ENCODE measurements at regions not wholly inside any gene's neighbourhood (a gene's known extent, or its start where the extent isn't known, plus 50 kb on each side); places are given as distances from the start of the nearest gene placed in this dataset.

DNA sequence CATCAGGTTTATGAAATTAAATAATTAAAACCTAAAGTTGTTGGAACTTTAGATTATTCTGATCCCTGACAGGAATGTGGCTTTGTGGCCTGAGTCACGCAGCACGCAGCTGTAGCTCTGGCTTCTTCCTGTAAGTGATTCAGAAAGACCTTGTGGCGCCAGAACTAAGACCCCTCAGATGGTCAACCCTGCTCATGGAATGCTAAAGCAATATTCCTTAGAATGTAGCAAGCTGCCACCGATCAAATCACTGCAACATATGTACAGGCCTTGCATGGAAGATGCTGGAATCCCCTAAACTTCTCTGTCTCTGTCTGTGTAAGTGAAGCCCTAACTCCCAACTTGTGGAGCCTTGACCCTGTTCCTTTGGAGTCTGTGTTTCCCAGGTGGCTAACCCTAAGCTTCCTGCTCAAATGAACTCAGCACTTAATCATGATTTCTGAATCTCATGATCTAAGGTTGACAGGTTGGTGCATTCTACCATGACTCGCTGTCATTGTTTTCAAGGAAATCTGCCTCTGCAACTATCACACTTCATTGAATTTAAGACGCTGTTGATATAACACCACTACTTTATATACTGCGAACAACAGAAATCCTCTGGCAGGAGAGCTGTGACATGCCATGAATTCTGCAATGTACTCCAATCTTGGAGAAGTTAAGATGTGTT is 111.2 kb upstream of the CST7 start:
- H2BK120ac ChIP-seq (ENCODE audit: low read depth, low read length) = no peak overlapping the region
- H2BK5ac ChIP-seq (ENCODE audit: low read length) = no peak overlapping the region
- no peak overlapping the region for H3K14ac ChIP-seq (ENCODE audit: low read length)
- no peak overlapping the region for H4K8ac ChIP-seq (ENCODE audit: low read depth, low read length)
- DNase-seq (ENCODE audit: low spot score) = no peak
- H2AK5ac ChIP-seq (ENCODE audit: low read depth, low read length) = no peak overlapping the region
- peaks cover 0 to 3% (median 0%) of the 10 kb centered on the region in 3 experiments for H3K27me3 ChIP-seq (ENCODE audit: control insufficient read depth in 3 of 3, insufficient read depth in 3 of 3, low read depth in 1 of 3, low read length in 3 of 3)
- H3K27ac ChIP-seq (replicated peaks; ENCODE audit: low read length) = no peak overlapping the region
- H3K18ac ChIP-seq (ENCODE audit: low read length) = no peak overlapping the region
- H3K4ac ChIP-seq (ENCODE audit: low read length) = no peak overlapping the region
- H3K9me3 ChIP-seq (replicated peaks in 1 of 2; ENCODE audit: control insufficient read depth in 2 of 2, insufficient read depth in 1 of 2, low read depth in 1 of 2, low read length in 2 of 2) = no peaks in the 10 kb centered on the region
- H3K4me3 ChIP-seq (ENCODE audit: low read length in 2 of 2) = no peak overlapping the region
- H3K23ac ChIP-seq (ENCODE audit: low read depth, low read length, poor library complexity) = no peak overlapping the region
- WGBS, 2 donors (ENCODE audit: extremely low coverage in 2 of 2, insufficient read length in 2 of 2, insufficient replicate concordance in 1 of 2) = no CpG with 5 or more reads among the region's 7 CpGs
- H2AFZ ChIP-seq (ENCODE audit: low read length) = no peak overlapping the region
- H3K9ac ChIP-seq (ENCODE audit: low read depth, low read length, poor library complexity) = no peak overlapping the region
- H3K79me1 ChIP-seq (ENCODE audit: low read depth, low read length) = no peaks in the 10 kb centered on the region
- no peak overlapping the region for H2BK12ac ChIP-seq (ENCODE audit: low read length)
- H3K4me2 ChIP-seq (ENCODE audit: insufficient read depth, low read length, poor library complexity, severe bottlenecking) = no peak overlapping the region
- H4K91ac ChIP-seq (ENCODE audit: low read depth, low read length, poor library complexity) = no peak overlapping the region
- H3K36me3 ChIP-seq (replicated peaks in 1 of 2; ENCODE audit: control insufficient read depth in 2 of 2, insufficient read depth in 2 of 2, low read length in 2 of 2) = no peaks in the 10 kb centered on the region
- no peak overlapping the region for H2BK15ac ChIP-seq (ENCODE audit: low read length)
- H3K4me1 ChIP-seq (ENCODE audit: control insufficient read depth in 2 of 2, insufficient read depth in 1 of 2, low read depth in 1 of 2, low read length in 2 of 2) = no peaks in the 10 kb centered on the region

DNA sequence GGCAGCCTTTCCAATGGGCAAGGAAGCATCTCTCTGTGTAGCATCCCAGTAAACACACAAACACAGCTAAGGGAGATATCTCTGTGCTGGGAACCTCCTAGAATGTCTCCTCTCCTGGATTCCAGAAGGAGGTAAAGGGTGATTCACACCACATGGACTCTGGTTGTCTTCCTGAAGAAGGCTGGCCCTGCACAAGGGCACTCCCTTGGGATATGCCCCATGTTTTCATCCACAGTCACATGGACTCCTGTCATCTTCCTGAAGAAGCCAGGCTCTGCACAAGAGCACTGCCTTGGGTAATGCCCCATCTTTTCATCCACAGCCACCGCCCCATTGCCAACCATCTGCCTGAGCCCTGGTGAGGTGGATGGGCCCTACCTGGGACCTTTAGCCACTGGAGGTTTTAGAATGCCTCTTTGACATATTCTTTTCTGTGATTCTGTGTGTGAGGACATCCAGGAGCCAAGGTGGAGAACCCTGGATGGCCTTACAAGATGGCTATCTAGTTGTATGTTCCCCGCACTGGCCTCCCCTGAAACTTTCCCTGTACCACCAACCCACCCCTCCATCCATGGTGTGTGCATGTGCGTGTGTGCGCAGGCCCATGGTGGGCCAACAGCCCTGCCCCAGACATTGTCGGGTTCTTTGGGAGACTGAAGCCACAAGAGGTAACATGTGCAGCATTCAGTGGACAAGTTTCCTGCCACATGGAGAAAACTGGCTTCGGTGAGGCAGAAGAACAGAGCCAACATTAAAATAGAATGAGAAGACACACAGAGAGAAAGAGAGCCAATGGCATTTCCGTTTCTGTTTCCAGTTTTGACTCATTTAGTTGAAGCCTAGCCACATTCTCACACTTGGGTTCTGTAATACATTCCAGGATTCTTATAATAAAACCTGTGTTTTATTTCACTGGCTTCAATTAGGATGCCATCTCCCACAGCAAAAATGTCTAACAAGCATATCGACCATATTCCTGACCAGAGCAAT is 110.2 kb upstream of the CST7 start:
- H3K79me1 ChIP-seq (ENCODE audit: low read depth, low read length) = no peaks in the 10 kb centered on the region
- no peak overlapping the region for H3K9ac ChIP-seq (ENCODE audit: low read depth, low read length, poor library complexity)
- no peak overlapping the region for H3K18ac ChIP-seq (ENCODE audit: low read length)
- no peak overlapping the region for H4K91ac ChIP-seq (ENCODE audit: low read depth, low read length, poor library complexity)
- no peak overlapping the region for H4K8ac ChIP-seq (ENCODE audit: low read depth, low read length)
- H3K27ac ChIP-seq (replicated peaks; ENCODE audit: low read length) = no peak overlapping the region
- H2BK5ac ChIP-seq (ENCODE audit: low read length) = no peak overlapping the region
- no peak overlapping the region for H2BK120ac ChIP-seq (ENCODE audit: low read depth, low read length)
- no peak overlapping the region for H3K4me2 ChIP-seq (ENCODE audit: insufficient read depth, low read length, poor library complexity, severe bottlenecking)
- peaks cover 0 to 3% (median 0%) of the 10 kb centered on the region in 3 experiments for H3K27me3 ChIP-seq (ENCODE audit: control insufficient read depth in 3 of 3, insufficient read depth in 3 of 3, low read depth in 1 of 3, low read length in 3 of 3)
- no CpG with 5 or more reads among the region's 8 CpGs for WGBS, 2 donors (ENCODE audit: extremely low coverage in 2 of 2, insufficient read length in 2 of 2, insufficient replicate concordance in 1 of 2)
- H3K9me3 ChIP-seq (replicated peaks in 1 of 2; ENCODE audit: control insufficient read depth in 2 of 2, insufficient read depth in 1 of 2, low read depth in 1 of 2, low read length in 2 of 2) = no peaks in the 10 kb centered on the region
- no peak overlapping the region for H2AK5ac ChIP-seq (ENCODE audit: low read depth, low read length)
- H3K36me3 ChIP-seq (replicated peaks in 1 of 2; ENCODE audit: control insufficient read depth in 2 of 2, insufficient read depth in 2 of 2, low read length in 2 of 2) = no peaks in the 10 kb centered on the region
- no peak overlapping the region for H3K4me3 ChIP-seq (ENCODE audit: low read length in 2 of 2)
- no peak overlapping the region for H2BK12ac ChIP-seq (ENCODE audit: low read length)
- H2AFZ ChIP-seq (ENCODE audit: low read length) = no peak overlapping the region
- no peak overlapping the region for H2BK15ac ChIP-seq (ENCODE audit: low read length)
- no peak overlapping the region for H3K14ac ChIP-seq (ENCODE audit: low read length)
- no peak overlapping the region for H3K4ac ChIP-seq (ENCODE audit: low read length)
- H3K4me1 ChIP-seq (ENCODE audit: control insufficient read depth in 2 of 2, insufficient read depth in 1 of 2, low read depth in 1 of 2, low read length in 2 of 2) = no peaks in the 10 kb centered on the region
- no peak overlapping the region for H3K23ac ChIP-seq (ENCODE audit: low read depth, low read length, poor library complexity)
- no peak for DNase-seq (ENCODE audit: low spot score)

DNA sequence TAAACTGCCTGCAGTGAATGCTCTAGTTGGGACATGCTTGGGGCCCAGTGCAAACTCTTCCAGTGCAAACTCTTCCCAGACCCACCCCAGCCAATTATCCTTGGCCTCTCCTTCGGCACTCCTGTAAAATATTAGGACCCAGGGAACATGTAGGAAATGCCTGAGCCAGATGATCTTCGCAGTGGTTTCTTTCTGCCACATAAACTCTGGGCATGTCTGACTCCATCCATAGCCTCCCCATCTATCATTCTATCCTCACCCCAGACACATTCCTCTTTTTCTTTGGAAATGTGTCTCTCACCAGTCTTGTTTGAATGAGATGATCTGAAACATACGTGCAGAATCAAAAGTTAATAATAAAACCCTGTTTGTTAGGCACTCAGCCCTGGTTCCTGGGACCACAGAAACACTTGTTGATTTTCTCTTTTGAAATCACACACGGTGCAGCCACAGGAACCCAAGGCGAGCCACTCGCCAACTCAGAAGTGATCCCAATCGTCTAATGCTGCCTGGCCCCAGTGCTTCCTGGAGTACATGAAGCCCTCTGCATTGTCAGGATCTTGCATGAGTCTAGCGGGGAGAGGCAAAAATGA is 108.9 kb upstream of the CST7 start:
- DNase-seq (ENCODE audit: low spot score) = no peak
- WGBS, 2 donors (ENCODE audit: extremely low coverage in 2 of 2, insufficient read length in 2 of 2, insufficient replicate concordance in 1 of 2) = no CpG with 5 or more reads among the region's 8 CpGs

More for the DNA sequence above, 108.9 kb upstream of the CST7 start:
- Histone ChIP-seq H3K27ac (replicated peaks; ENCODE audit: low read length) (no peak overlapping the region), H3K4me3 (ENCODE audit: low read length in 2 of 2) (no peak overlapping the region), H4K91ac (ENCODE audit: low read depth, low read length, poor library complexity) (no peak overlapping the region), H2BK12ac (ENCODE audit: low read length) (no peak overlapping the region), H3K14ac (ENCODE audit: low read length) (no peak overlapping the region), H2BK120ac (ENCODE audit: low read depth, low read length) (no peak overlapping the region), H3K4me2 (ENCODE audit: insufficient read depth, low read length, poor library complexity, severe bottlenecking) (no peak overlapping the region), H3K23ac (ENCODE audit: low read depth, low read length, poor library complexity) (no peak overlapping the region), H2BK15ac (ENCODE audit: low read length) (no peak overlapping the region), H3K79me1 (ENCODE audit: low read depth, low read length) (no peaks in the 10 kb centered on the region), H3K4me1 (ENCODE audit: control insufficient read depth in 2 of 2, insufficient read depth in 1 of 2, low read depth in 1 of 2, low read length in 2 of 2) (no peaks in the 10 kb centered on the region), H3K27me3 (ENCODE audit: control insufficient read depth in 3 of 3, insufficient read depth in 3 of 3, low read depth in 1 of 3, low read length in 3 of 3) (peaks cover 0 to 3% (median 0%) of the 10 kb centered on the region in 3 experiments), H3K18ac (ENCODE audit: low read length) (no peak overlapping the region), H4K8ac (ENCODE audit: low read depth, low read length) (no peak overlapping the region), H2AFZ (ENCODE audit: low read length) (no peak overlapping the region), H3K9me3 (replicated peaks in 1 of 2; ENCODE audit: control insufficient read depth in 2 of 2, insufficient read depth in 1 of 2, low read depth in 1 of 2, low read length in 2 of 2) (no peaks in the 10 kb centered on the region), H3K36me3 (replicated peaks in 1 of 2; ENCODE audit: control insufficient read depth in 2 of 2, insufficient read depth in 2 of 2, low read length in 2 of 2) (no peaks in the 10 kb centered on the region), H2BK5ac (ENCODE audit: low read length) (no peak overlapping the region), H2AK5ac (ENCODE audit: low read depth, low read length) (no peak overlapping the region), H3K9ac (ENCODE audit: low read depth, low read length, poor library complexity) (no peak overlapping the region), H3K4ac (ENCODE audit: low read length) (no peak overlapping the region)
